SK-N-SH (cell line): ENCODE measurements at regions not wholly inside any gene's neighbourhood (a gene's known extent, or its start where the extent isn't known, plus 50 kb on each side); places are given as distances from the start of the nearest gene placed in this dataset.

Experiments used
- CTCF ChIA-PET: fragments of 300-600, 350-600 bp; formaldehyde crosslinking; extraction: SDS; loops from one replicate; lab custom pipeline; 2021; lab: Yijun Ruan, JAX
- POLR2A ChIA-PET: fragments of 350-600 bp; sonication (Branson Sonifier 250); formaldehyde crosslinking; extraction: SDS; loops from one replicate; lab custom pipeline; 2020; ENCODE audit warnings: antibody characterized with exemption, inconsistent platforms; lab: Yijun Ruan, JAX
- DNase-seq: peaks from one replicate; pipeline ENCODE4 v3.0.0; 2012
- H2AFZ ChIP-seq: fragments of 200-600 bp; sonication (generic); 2 replicates; pipeline ENCODE4 v1.8.1; 2016; ENCODE audit warnings: antibody characterized with exemption, mild to moderate bottlenecking, low read depth
- H3F3A ChIP-seq: fragments of 200-600 bp; sonication (generic); replicated peaks from 2 replicates; pipeline ENCODE3; 2016; ENCODE audit warnings: antibody characterized with exemption, mild to moderate bottlenecking; ENCODE audit not compliant: insufficient read depth
- H3K27ac ChIP-seq, 2 experiments: fragments of 200-500 bp in 1 of 2; fragments of 200-600 bp in 1 of 2; sonication (Bioruptor generic) in 1 of 2; sonication (generic), shearing (Covaris generic) in 1 of 2; 2 replicates each; pipeline versions ENCODE4 v1.5.1 to v1.6.1; 2014 to 2016; ENCODE audit warnings: low read depth in 2 of 2, inconsistent platforms in 1 of 2, low read length in 1 of 2, mild to moderate bottlenecking in 1 of 2, mixed read lengths in 1 of 2
- H3K27me3 ChIP-seq: fragments of 200-600 bp; sonication (generic), shearing (Covaris generic); 2 replicates; pipeline ENCODE4 v1.6.1; 2016; ENCODE audit warnings: mixed run types; ENCODE audit not compliant: insufficient read depth
- H3K36me3 ChIP-seq, 2 experiments: fragments of 200-500 bp in 1 of 2; fragments of 200-600 bp in 1 of 2; sonication (Bioruptor generic) in 1 of 2; sonication (generic) in 1 of 2; replicated peaks in 1 of 2; 2 replicates each; pipeline versions ENCODE3 to v1.5.1; 2014 to 2016; ENCODE audit warnings: low read length in 1 of 2, mild to moderate bottlenecking in 1 of 2; ENCODE audit not compliant: insufficient read depth in 2 of 2, control insufficient read depth in 1 of 2
- H3K4me1 ChIP-seq, 2 experiments: fragments of 200-500 bp in 1 of 2; fragments of 200-600 bp in 1 of 2; sonication (Bioruptor generic) in 1 of 2; sonication (generic), shearing (Covaris generic) in 1 of 2; 2 replicates each; pipeline versions ENCODE4 v1.5.1 to v1.6.1; 2014 to 2016; ENCODE audit warnings: low read depth in 1 of 2, low read length in 1 of 2, mixed run types in 1 of 2; ENCODE audit not compliant: insufficient read depth in 2 of 2, control insufficient read depth in 1 of 2
- H3K4me2 ChIP-seq: fragments of 200-600 bp; sonication (generic), shearing (Covaris generic); 2 replicates; pipeline ENCODE4 v1.6.1; 2017; ENCODE audit warnings: mixed run types
- H3K4me3 ChIP-seq, 2 experiments: fragments of 200-500 bp in 1 of 2; fragments of 200-600 bp in 1 of 2; sonication (Bioruptor generic) in 1 of 2; sonication (generic), shearing (Covaris generic) in 1 of 2; 2 replicates each; pipeline versions ENCODE4 v1.5.1 to v1.8.1; 2014 to 2016; ENCODE audit warnings: low read depth in 2 of 2, inconsistent platforms in 1 of 2, low read length in 1 of 2, mild to moderate bottlenecking in 1 of 2, mixed read lengths in 1 of 2, moderate library complexity in 1 of 2
- H3K79me2 ChIP-seq: fragments of 200-600 bp; sonication (generic); 2 replicates; pipeline ENCODE4 v1.8.1; 2017; ENCODE audit warnings: mild to moderate bottlenecking; ENCODE audit not compliant: insufficient read depth
- H3K9ac ChIP-seq: fragments of 200-600 bp; sonication (generic); 2 replicates; pipeline ENCODE4 v1.6.1; 2017; ENCODE audit warnings: mixed run types
- H3K9me2 ChIP-seq: fragments of 200-600 bp; sonication (generic); 2 replicates; pipeline ENCODE4 v1.6.1; 2017; ENCODE audit warnings: mixed run types
- H3K9me3 ChIP-seq: fragments of 200-600 bp; sonication (generic); 2 replicates; pipeline ENCODE4 v1.6.1; 2017; ENCODE audit warnings: mixed run types, mild to moderate bottlenecking, moderate library complexity
- H4K20me1 ChIP-seq: fragments of 200-600 bp; sonication (generic); 2 replicates; pipeline ENCODE4 v1.6.1; 2017; ENCODE audit warnings: mild to moderate bottlenecking, mixed run types; ENCODE audit not compliant: insufficient read depth
- EP300 ChIP-seq, 2 experiments: IDR thresholded peaks; 2 replicates each; pipeline versions ENCODE4 v1.4.0 to v1.6.1; 2012; ENCODE audit warnings: borderline replicate concordance in 1 of 2, low read depth in 1 of 2, low read length in 1 of 2
- EZH2phosphoT487 ChIP-seq: fragments of 200-600 bp; sonication (generic); IDR thresholded peaks from 2 replicates; pipeline ENCODE4 v1.6.1; 2017; ENCODE audit warnings: low read depth, mixed run types, mild to moderate bottlenecking, antibody characterized with exemption, moderate library complexity, borderline replicate concordance
- FOXM1 ChIP-seq: IDR thresholded peaks from 2 replicates; pipeline ENCODE4 v1.4.0; 2012; ENCODE audit warnings: low read depth, mild to moderate bottlenecking
- JUND ChIP-seq: IDR thresholded peaks from 2 replicates; pipeline ENCODE4 v1.4.0; 2012
- MEF2A ChIP-seq: IDR thresholded peaks from 2 replicates; pipeline ENCODE4 v1.4.0; 2012; ENCODE audit warnings: low read depth, borderline replicate concordance
- MXI1 ChIP-seq: IDR thresholded peaks from 2 replicates; pipeline ENCODE4 v1.6.1; 2012; ENCODE audit warnings: mild to moderate bottlenecking, low read depth, low read length, improper control_type of control experiment
- RAD21 ChIP-seq: IDR thresholded peaks from 2 replicates; pipeline ENCODE4 v1.6.1; 2012; ENCODE audit warnings: mild to moderate bottlenecking, low read length
- REST ChIP-seq: IDR thresholded peaks from 2 replicates; pipeline ENCODE4 v1.6.1; 2012; ENCODE audit warnings: mild to moderate bottlenecking, low read depth, low read length, moderate library complexity
- SIN3A ChIP-seq: IDR thresholded peaks from 2 replicates; pipeline ENCODE4 v1.6.1; 2012; ENCODE audit warnings: low read depth, mild to moderate bottlenecking, low read length, moderate library complexity, borderline replicate concordance
- SMC3 ChIP-seq: IDR thresholded peaks from 2 replicates; pipeline ENCODE4 v1.6.1; 2012; ENCODE audit warnings: low read depth, low read length, improper control_type of control experiment
- TAF1 ChIP-seq: IDR thresholded peaks from 2 replicates; pipeline ENCODE4 v1.6.1; 2012; ENCODE audit warnings: low read depth, mild to moderate bottlenecking, low read length, moderate library complexity, borderline replicate concordance
- WGBS: methylation state at CpG from one replicate; pipeline ENCODE4 v1.1.6; 2017; ENCODE audit warnings: low lambda C conversion rate; 5-methylcytosine and 5-hydroxymethylcytosine counted together
- TF ChIP-seq, protein P1 (sequence below): IDR thresholded peaks from 2 replicates; pipeline ENCODE4 v1.4.0; 2012; ENCODE audit warnings: low read depth
- TF ChIP-seq, protein P2 (sequence below): IDR thresholded peaks from 2 replicates; pipeline ENCODE4; 2012
- TF ChIP-seq, protein P3 (sequence below): fragments of 150-350 bp; IDR thresholded peaks from 2 replicates; pipeline ENCODE4 v1.6.1; 2016; ENCODE audit warnings: mild to moderate bottlenecking, low read depth, low read length

- H3K9me3 ChIP-seq, result no peaks in the 10 kb centered on the region
- no peaks in the 10 kb centered on the region for H3K36me3 ChIP-seq
- WGBS, result 3% methylated on average over 13 of the region's 16 CpGs
- no peaks in the 10 kb centered on the region for H3K9me2 ChIP-seq
- H4K20me1 ChIP-seq, result no peaks in the 10 kb centered on the region
- no peak overlapping the region for H3K4me3 ChIP-seq
- no peaks in the 10 kb centered on the region for H3K4me1 ChIP-seq
- no peak overlapping the region for H3K27ac ChIP-seq
- H3K9ac ChIP-seq, result no peak overlapping the region
- H3K4me2 ChIP-seq, result no peak overlapping the region
- ChIA-PET POLR2A (no interaction called here), CTCF (no interaction called here)
- H3F3A ChIP-seq, result no peaks in the 10 kb centered on the region
- DNase-seq, result no peak
- TF ChIP-seq FOXM1 (no peak), JUND (no peak), TAF1 (no peak), EZH2phosphoT487 (no peak), MEF2A (no peak), REST (no peak), SMC3 (no peak), RAD21 (no peak), SIN3A (no peak), MXI1 (no peak), EP300 (IDR thresholded peaks at IDR 0.05; ENCODE audit: borderline replicate concordance in 1 of 2, low read depth in 1 of 2, low read length in 1 of 2) (no peak)
- TF ChIP-seq, protein P1, sequence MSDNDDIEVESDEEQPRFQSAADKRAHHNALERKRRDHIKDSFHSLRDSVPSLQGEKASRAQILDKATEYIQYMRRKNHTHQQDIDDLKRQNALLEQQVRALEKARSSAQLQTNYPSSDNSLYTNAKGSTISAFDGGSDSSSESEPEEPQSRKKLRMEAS, result no peak
- TF ChIP-seq, protein P2, sequence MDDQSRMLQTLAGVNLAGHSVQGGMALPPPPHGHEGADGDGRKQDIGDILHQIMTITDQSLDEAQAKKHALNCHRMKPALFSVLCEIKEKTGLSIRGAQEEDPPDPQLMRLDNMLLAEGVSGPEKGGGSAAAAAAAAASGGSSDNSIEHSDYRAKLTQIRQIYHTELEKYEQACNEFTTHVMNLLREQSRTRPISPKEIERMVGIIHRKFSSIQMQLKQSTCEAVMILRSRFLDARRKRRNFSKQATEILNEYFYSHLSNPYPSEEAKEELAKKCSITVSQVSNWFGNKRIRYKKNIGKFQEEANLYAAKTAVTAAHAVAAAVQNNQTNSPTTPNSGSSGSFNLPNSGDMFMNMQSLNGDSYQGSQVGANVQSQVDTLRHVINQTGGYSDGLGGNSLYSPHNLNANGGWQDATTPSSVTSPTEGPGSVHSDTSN, result no peak
- TF ChIP-seq, protein P3, sequence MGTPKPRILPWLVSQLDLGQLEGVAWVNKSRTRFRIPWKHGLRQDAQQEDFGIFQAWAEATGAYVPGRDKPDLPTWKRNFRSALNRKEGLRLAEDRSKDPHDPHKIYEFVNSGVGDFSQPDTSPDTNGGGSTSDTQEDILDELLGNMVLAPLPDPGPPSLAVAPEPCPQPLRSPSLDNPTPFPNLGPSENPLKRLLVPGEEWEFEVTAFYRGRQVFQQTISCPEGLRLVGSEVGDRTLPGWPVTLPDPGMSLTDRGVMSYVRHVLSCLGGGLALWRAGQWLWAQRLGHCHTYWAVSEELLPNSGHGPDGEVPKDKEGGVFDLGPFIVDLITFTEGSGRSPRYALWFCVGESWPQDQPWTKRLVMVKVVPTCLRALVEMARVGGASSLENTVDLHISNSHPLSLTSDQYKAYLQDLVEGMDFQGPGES, result no peak
- H3K27me3 ChIP-seq, result peaks cover 11% of the 10 kb centered on the region; the same call in 1 of the 2 replicates
- H2AFZ ChIP-seq, result no peak overlapping the region
- H3K79me2 ChIP-seq, result no peaks in the 10 kb centered on the region
Observed at GRCh38 chr18:78406743-78407465, 572.7 kb upstream of the SALL3 start.
